ENCODE measurements at regions not wholly inside any gene's neighbourhood (a gene's known extent, or its start where the extent isn't known, plus 50 kb on each side); places are given as distances from the start of the nearest gene placed in this dataset.

DNA sequence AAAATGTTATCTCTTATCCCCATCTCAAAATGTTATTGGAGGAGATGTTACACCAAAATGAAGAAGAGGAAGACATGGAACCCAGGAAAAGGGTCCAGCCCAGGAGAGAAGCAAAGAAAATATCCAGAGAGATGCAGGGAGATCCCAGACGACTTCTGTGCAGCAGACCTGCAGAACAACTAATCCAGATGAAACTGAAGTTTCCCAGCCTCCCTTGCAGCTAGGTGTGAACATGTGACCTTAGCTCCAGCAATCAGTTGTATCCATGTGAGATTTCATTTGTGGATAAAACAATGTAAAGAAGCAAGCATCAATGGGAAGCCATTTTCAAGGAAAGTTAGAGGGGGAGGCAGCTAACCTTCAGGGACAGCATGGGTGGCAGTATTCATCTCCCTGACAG lies 55.8 kb upstream of the NANOS1 start:
- TF ChIP-seq CTCF (IDR thresholded peaks at IDR 0.05; ENCODE audit: low read length) (no peak), EZH2phosphoT487 (IDR thresholded peaks at IDR 0.05; ENCODE audit: low read length) (no peak), EZH2 (optimal IDR thresholded peaks at IDR 0.05; ENCODE audit: low read depth, low read length) (no peak)
